ENCODE measurements at regions not wholly inside any gene's neighbourhood (a gene's known extent, or its start where the extent isn't known, plus 50 kb on each side); places are given as distances from the start of the nearest gene placed in this dataset.

DNA sequence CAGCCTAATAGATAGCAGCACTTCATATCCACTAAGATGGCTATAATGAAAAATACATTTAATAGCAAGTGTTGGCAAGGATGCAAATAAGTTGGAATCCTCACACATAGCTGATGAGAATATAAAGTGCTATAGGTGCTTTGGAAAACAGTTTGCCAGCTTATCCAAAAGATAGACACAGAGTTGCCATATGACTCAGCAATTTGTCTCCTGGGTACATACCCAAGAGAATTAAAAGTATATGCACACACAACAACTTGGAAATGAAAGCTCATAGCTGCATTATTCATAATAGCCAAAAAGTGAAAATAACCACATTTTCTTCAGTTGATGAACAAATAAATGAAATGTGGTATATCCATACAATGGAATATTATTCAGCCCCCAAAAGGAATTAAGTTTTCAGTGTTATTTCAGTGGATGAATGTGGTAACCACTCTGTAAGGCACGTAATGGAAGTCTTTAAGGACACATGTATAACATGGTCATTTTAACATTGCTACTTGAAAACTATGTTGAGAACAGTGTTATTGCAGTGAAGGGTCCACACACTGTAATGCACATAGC, 320.9 kb upstream of the ADGRL3 start:
- no peak for ATAC-seq
- BruUV-seq (replicated peaks), result no TSS peak
- ChIA-PET POLR2A (no interaction called here), CTCF (ENCODE audit: low intra/inter-chr PET ratio, low total read pairs) (no interaction called here)
- Histone ChIP-seq H3K9me3 (ENCODE audit: low read length) (no peaks in the 10 kb centered on the region), H3K27ac (ENCODE audit: extremely low read length, insufficient read depth, low read length) (no peak overlapping the region), H3K4me3 (replicated peaks in 1 of 3; ENCODE audit: insufficient read depth in 1 of 3, low read depth in 2 of 3, low read length in 3 of 3) (no peak overlapping the region), H3K9ac (ENCODE audit: insufficient read depth, low read depth, low read length) (no peak overlapping the region), H3K27me3 (ENCODE audit: control insufficient read depth in 1 of 2, insufficient read depth in 2 of 2, low read length in 2 of 2) (no peaks in the 10 kb centered on the region), H3K79me2 (ENCODE audit: insufficient read depth, low read length) (no peaks in the 10 kb centered on the region), H3K4me1 (ENCODE audit: insufficient read depth, low read length) (no peaks in the 10 kb centered on the region), H3K36me3 (replicated peaks in 1 of 2; ENCODE audit: control insufficient read depth in 1 of 2, insufficient read depth in 2 of 2, low read length in 2 of 2) (no peaks in the 10 kb centered on the region), H4K20me1 (ENCODE audit: insufficient read depth, low read length) (no peaks in the 10 kb centered on the region), H2AFZ (ENCODE audit: low read length) (no peak overlapping the region), H3K4me2 (ENCODE audit: low read depth, low read length) (no peak overlapping the region)
- in situ Hi-C loops (cut with HindIII; ENCODE audit: extremely low pct_ligation_motif_present, low pct_unique_long_range_greater_than_20kb) (no loop called here), intact Hi-C loops (cut with micrococcal nuclease; ENCODE audit: unreplicated experiment) (no loop called here)
- DNase-seq (ENCODE audit: low spot score), result no peak
- no peak for FAIRE-seq
- 4% methylated on average over 1 of the region's 1 CpG for WGBS (ENCODE audit: low lambda C conversion rate)
- TF ChIP-seq MZF1 (CRISPR knock-in tag; IDR thresholded peaks at IDR 0.05; ENCODE audit: borderline replicate concordance), result no peak
- TF ChIP-seq HDAC6 (IDR thresholded peaks at IDR 0.05; ENCODE audit: low read depth, low read length), result no peak
- 0 out of 2 replicates have a peak, but pooled peaks have one; percentile 28 for TF ChIP-seq MAFF (IDR thresholded peaks at IDR 0.05; ENCODE audit: low read depth, low read length)
- no peak for TF ChIP-seq PCBP2 (optimal IDR thresholded peaks at IDR 0.05; ENCODE audit: low read depth, low read length, poor library complexity, severe bottlenecking)
- TF ChIP-seq ZBTB38 (CRISPR knock-in tag; IDR thresholded peaks at IDR 0.05), result no peak
- peak in 1 of 2 experiments; percentile 45; a peak in 2 of 4 replicates for TF ChIP-seq MAFK (conservative IDR thresholded peaks at IDR 0.05 in 1 of 2, IDR thresholded peaks at IDR 0.05 in 1 of 2; ENCODE audit: low read length in 2 of 2)
- no peak for TF ChIP-seq TOE1 (CRISPR knock-in tag; IDR thresholded peaks at IDR 0.05)
- no peak for TF ChIP-seq ZNF451 (CRISPR knock-in tag; IDR thresholded peaks at IDR 0.05)
- TF ChIP-seq, protein P1, sequence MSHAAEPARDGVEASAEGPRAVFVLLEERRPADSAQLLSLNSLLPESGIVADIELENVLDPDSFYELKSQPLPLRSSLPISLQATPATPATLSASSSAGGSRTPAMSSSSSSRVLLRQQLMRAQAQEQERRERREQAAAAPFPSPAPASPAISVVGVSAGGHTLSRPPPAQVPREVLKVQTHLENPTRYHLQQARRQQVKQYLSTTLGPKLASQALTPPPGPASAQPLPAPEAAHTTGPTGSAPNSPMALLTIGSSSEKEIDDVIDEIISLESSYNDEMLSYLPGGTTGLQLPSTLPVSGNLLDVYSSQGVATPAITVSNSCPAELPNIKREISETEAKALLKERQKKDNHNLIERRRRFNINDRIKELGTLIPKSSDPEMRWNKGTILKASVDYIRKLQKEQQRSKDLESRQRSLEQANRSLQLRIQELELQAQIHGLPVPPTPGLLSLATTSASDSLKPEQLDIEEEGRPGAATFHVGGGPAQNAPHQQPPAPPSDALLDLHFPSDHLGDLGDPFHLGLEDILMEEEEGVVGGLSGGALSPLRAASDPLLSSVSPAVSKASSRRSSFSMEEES (CRISPR knock-in tag; IDR thresholded peaks at IDR 0.05), result no peak
- TF ChIP-seq NFE2L2 (IDR thresholded peaks at IDR 0.05; ENCODE audit: low read length), result peak; percentile 67
- TF ChIP-seq, protein P2, sequence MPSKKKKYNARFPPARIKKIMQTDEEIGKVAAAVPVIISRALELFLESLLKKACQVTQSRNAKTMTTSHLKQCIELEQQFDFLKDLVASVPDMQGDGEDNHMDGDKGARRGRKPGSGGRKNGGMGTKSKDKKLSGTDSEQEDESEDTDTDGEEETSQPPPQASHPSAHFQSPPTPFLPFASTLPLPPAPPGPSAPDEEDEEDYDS (CRISPR knock-in tag; IDR thresholded peaks at IDR 0.05), result no peak
- TF ChIP-seq ZNF619 (CRISPR knock-in tag; IDR thresholded peaks at IDR 0.05), result no peak
- TF ChIP-seq KLF12 (CRISPR knock-in tag; IDR thresholded peaks at IDR 0.05; ENCODE audit: borderline replicate concordance), result no peak
- TF ChIP-seq, protein P3, sequence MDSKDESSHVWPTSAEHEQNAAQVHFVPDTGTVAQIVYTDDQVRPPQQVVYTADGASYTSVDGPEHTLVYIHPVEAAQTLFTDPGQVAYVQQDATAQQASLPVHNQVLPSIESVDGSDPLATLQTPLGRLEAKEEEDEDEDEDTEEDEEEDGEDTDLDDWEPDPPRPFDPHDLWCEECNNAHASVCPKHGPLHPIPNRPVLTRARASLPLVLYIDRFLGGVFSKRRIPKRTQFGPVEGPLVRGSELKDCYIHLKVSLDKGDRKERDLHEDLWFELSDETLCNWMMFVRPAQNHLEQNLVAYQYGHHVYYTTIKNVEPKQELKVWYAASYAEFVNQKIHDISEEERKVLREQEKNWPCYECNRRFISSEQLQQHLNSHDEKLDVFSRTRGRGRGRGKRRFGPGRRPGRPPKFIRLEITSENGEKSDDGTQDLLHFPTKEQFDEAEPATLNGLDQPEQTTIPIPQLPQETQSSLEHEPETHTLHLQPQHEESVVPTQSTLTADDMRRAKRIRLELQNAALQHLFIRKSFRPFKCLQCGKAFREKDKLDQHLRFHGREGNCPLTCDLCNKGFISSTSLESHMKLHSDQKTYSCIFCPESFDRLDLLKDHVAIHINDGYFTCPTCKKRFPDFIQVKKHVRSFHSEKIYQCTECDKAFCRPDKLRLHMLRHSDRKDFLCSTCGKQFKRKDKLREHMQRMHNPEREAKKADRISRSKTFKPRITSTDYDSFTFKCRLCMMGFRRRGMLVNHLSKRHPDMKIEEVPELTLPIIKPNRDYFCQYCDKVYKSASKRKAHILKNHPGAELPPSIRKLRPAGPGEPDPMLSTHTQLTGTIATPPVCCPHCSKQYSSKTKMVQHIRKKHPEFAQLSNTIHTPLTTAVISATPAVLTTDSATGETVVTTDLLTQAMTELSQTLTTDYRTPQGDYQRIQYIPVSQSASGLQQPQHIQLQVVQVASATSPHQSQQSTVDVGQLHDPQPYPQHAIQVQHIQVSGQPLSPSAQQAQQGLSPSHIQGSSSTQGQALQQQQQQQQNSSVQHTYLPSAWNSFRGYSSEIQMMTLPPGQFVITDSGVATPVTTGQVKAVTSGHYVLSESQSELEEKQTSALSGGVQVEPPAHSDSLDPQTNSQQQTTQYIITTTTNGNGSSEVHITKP (CRISPR knock-in tag; IDR thresholded peaks at IDR 0.05; ENCODE audit: low read depth), result no peak
- TF ChIP-seq MTA1 (CRISPR knock-in tag; IDR thresholded peaks at IDR 0.05; ENCODE audit: borderline replicate concordance), result no peak
- no peak for TF ChIP-seq TEAD2 (CRISPR knock-in tag; IDR thresholded peaks at IDR 0.05)
- no peak for TF ChIP-seq EZH2 (conservative IDR thresholded peaks at IDR 0.05; ENCODE audit: low read depth, low read length)
- no peak for TF ChIP-seq NFYC (CRISPR knock-in tag; IDR thresholded peaks at IDR 0.05)
- TF ChIP-seq ZNF83 (CRISPR knock-in tag; IDR thresholded peaks at IDR 0.05; ENCODE audit: borderline replicate concordance), result no peak
- TF ChIP-seq U2AF1 (optimal IDR thresholded peaks at IDR 0.05; ENCODE audit: low read depth, low read length), result no peak
- no peak for TF ChIP-seq FOXK1 (CRISPR knock-in tag; IDR thresholded peaks at IDR 0.05; ENCODE audit: borderline replicate concordance, low read depth)
